ENCODE measurements at regions not wholly inside any gene's neighbourhood (a gene's known extent, or its start where the extent isn't known, plus 50 kb on each side); places are given as distances from the start of the nearest gene placed in this dataset.

GRCh38 chr12:4104722-4105244, 168.8 kb upstream of the CCND2 start:
- no peak for DNase-seq (ENCODE audit: low read depth, low spot score)
- in situ Hi-C loops (cut with HindIII; ENCODE audit: low pct_unique_long_range_greater_than_20kb, low sequenced_read_pairs): no loop called here

GRCh38 chr12:4099276-4099675, 174.3 kb upstream of the CCND2 start:
- in situ Hi-C loops (cut with HindIII; ENCODE audit: low pct_unique_long_range_greater_than_20kb, low sequenced_read_pairs): no loop called here

GRCh38 chr12:4091016-4091743, 182.4 kb upstream of the CCND2 start:
- in situ Hi-C loops (cut with HindIII; ENCODE audit: low pct_unique_long_range_greater_than_20kb, low sequenced_read_pairs): no loop called here
- DNase-seq (ENCODE audit: low read depth, low spot score): no peak

More at GRCh38 chr12:4099276-4099675, 174.3 kb upstream of the CCND2 start:
- no peak for DNase-seq (ENCODE audit: low read depth, low spot score)

GRCh38 chr12:4089956-4090355, 183.6 kb upstream of the CCND2 start:
- in situ Hi-C loops (cut with HindIII; ENCODE audit: low pct_unique_long_range_greater_than_20kb, low sequenced_read_pairs): no loop called here
- no peak for DNase-seq (ENCODE audit: low read depth, low spot score)

GRCh38 chr12:4089121-4089606, 184.4 kb upstream of the CCND2 start:
- in situ Hi-C loops (cut with HindIII; ENCODE audit: low pct_unique_long_range_greater_than_20kb, low sequenced_read_pairs): no loop called here
- DNase-seq (ENCODE audit: low read depth, low spot score): no peak

GRCh38 chr12:4088451-4088850, 185.1 kb upstream of the CCND2 start:
- in situ Hi-C loops (cut with HindIII; ENCODE audit: low pct_unique_long_range_greater_than_20kb, low sequenced_read_pairs): no loop called here
- no peak for DNase-seq (ENCODE audit: low read depth, low spot score)

- DNase-seq (ENCODE audit: low read depth, low spot score): no peak
- in situ Hi-C loops (cut with HindIII; ENCODE audit: low pct_unique_long_range_greater_than_20kb, low sequenced_read_pairs): no loop called here
These were observed 187.1 kb upstream of the CCND2 start for GRCh38 chr12:4086481-4086880.

GRCh38 chr12:4084573-4084972, 189.0 kb upstream of the CCND2 start:
- in situ Hi-C loops (cut with HindIII; ENCODE audit: low pct_unique_long_range_greater_than_20kb, low sequenced_read_pairs): no loop called here
- no peak for DNase-seq (ENCODE audit: low read depth, low spot score)

GRCh38 chr12:4082809-4083403, 190.7 kb upstream of the CCND2 start:
- no peak for DNase-seq (ENCODE audit: low read depth, low spot score)
- in situ Hi-C loops (cut with HindIII; ENCODE audit: low pct_unique_long_range_greater_than_20kb, low sequenced_read_pairs): no loop called here

- DNase-seq (ENCODE audit: low read depth, low spot score): no peak
- in situ Hi-C loops (cut with HindIII; ENCODE audit: low pct_unique_long_range_greater_than_20kb, low sequenced_read_pairs): no loop called here
These were observed 193.3 kb upstream of the CCND2 start for GRCh38 chr12:4080213-4080612.

GRCh38 chr12:4074129-4074528, 199.4 kb upstream of the CCND2 start:
- DNase-seq (ENCODE audit: low read depth, low spot score): no peak
- in situ Hi-C loops (cut with HindIII; ENCODE audit: low pct_unique_long_range_greater_than_20kb, low sequenced_read_pairs): no loop called here

GRCh38 chr12:4069670-4070010, 196.4 kb upstream of the PARP11 start:
- no peak for DNase-seq (ENCODE audit: low read depth, low spot score)
- in situ Hi-C loops (cut with HindIII; ENCODE audit: low pct_unique_long_range_greater_than_20kb, low sequenced_read_pairs): no loop called here

- in situ Hi-C loops (cut with HindIII; ENCODE audit: low pct_unique_long_range_greater_than_20kb, low sequenced_read_pairs): no loop called here
- no peak for DNase-seq (ENCODE audit: low read depth, low spot score)
These were observed 195.9 kb upstream of the PARP11 start for GRCh38 chr12:4068981-4069669.

GRCh38 chr12:4064008-4064407, 190.8 kb upstream of the PARP11 start:
- in situ Hi-C loops (cut with HindIII; ENCODE audit: low pct_unique_long_range_greater_than_20kb, low sequenced_read_pairs): no loop called here
- no peak for DNase-seq (ENCODE audit: low read depth, low spot score)

- no peak for DNase-seq (ENCODE audit: low read depth, low spot score)
- in situ Hi-C loops (cut with HindIII; ENCODE audit: low pct_unique_long_range_greater_than_20kb, low sequenced_read_pairs): no loop called here
These were observed 186.8 kb upstream of the PARP11 start for GRCh38 chr12:4059898-4060568.

- in situ Hi-C loops (cut with HindIII; ENCODE audit: low pct_unique_long_range_greater_than_20kb, low sequenced_read_pairs): no loop called here
These were observed 184.0 kb upstream of the PARP11 start for GRCh38 chr12:4056910-4057845.

GRCh38 chr12:4054630-4055029, 181.4 kb upstream of the PARP11 start:
- DNase-seq (ENCODE audit: low read depth, low spot score): no peak
- in situ Hi-C loops (cut with HindIII; ENCODE audit: low pct_unique_long_range_greater_than_20kb, low sequenced_read_pairs): no loop called here

More at GRCh38 chr12:4056910-4057845, 184.0 kb upstream of the PARP11 start:
- DNase-seq (ENCODE audit: low read depth, low spot score): no peak
